ENCODE measurements at regions not wholly inside any gene's neighbourhood (a gene's known extent, or its start where the extent isn't known, plus 50 kb on each side); places are given as distances from the start of the nearest gene placed in this dataset.

DNA sequence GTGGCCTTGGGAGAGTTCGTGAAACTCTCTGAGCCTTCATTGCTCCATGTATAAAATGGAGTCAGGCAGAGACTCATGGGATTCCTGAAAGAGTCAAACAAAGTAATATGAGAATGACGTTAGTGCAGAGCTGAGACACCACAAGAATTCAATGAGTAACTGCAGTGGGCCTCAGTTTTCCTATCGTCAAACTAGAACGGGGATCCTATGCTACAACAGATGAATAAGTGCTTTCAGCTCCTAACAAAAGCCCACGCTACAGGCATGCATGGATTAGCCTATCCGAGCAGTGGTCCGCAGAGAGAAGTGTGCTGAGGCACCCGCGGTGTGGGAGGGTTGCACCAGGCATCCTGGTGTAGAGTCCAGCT lies 124.7 kb downstream of the SYF2 start:
- Histone ChIP-seq H3K36me3 (no peaks in the 10 kb centered on the region), H3K4me1 (no peaks in the 10 kb centered on the region), H3K9me3 (peaks cover 0 to 10% (median 8%) of the 10 kb centered on the region in 4 donors), H3K4me3 (no peak overlapping the region), H3K27ac (replicated peaks in 1 of 4) (no peak overlapping the region), H3K27me3 (peaks cover 0 to 46% (median 0%) of the 10 kb centered on the region in 4 donors)
- no peak for DNase-seq (ENCODE audit: extremely low spot score)
- 81% methylated on average over 9 of the region's 9 CpGs for WGBS
- intact Hi-C loops (cut with DNase I) = no loop called here
- TF ChIP-seq, protein P1, sequence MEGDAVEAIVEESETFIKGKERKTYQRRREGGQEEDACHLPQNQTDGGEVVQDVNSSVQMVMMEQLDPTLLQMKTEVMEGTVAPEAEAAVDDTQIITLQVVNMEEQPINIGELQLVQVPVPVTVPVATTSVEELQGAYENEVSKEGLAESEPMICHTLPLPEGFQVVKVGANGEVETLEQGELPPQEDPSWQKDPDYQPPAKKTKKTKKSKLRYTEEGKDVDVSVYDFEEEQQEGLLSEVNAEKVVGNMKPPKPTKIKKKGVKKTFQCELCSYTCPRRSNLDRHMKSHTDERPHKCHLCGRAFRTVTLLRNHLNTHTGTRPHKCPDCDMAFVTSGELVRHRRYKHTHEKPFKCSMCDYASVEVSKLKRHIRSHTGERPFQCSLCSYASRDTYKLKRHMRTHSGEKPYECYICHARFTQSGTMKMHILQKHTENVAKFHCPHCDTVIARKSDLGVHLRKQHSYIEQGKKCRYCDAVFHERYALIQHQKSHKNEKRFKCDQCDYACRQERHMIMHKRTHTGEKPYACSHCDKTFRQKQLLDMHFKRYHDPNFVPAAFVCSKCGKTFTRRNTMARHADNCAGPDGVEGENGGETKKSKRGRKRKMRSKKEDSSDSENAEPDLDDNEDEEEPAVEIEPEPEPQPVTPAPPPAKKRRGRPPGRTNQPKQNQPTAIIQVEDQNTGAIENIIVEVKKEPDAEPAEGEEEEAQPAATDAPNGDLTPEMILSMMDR (IDR thresholded peaks at IDR 0.05) = no peak
- TF ChIP-seq POLR2A (IDR thresholded peaks at IDR 0.05; ENCODE audit: low read depth) = no peak
- TF ChIP-seq POLR2AphosphoS5 (IDR thresholded peaks at IDR 0.05) = no peak
- TF ChIP-seq EP300 (IDR thresholded peaks at IDR 0.05) = no peak

DNA sequence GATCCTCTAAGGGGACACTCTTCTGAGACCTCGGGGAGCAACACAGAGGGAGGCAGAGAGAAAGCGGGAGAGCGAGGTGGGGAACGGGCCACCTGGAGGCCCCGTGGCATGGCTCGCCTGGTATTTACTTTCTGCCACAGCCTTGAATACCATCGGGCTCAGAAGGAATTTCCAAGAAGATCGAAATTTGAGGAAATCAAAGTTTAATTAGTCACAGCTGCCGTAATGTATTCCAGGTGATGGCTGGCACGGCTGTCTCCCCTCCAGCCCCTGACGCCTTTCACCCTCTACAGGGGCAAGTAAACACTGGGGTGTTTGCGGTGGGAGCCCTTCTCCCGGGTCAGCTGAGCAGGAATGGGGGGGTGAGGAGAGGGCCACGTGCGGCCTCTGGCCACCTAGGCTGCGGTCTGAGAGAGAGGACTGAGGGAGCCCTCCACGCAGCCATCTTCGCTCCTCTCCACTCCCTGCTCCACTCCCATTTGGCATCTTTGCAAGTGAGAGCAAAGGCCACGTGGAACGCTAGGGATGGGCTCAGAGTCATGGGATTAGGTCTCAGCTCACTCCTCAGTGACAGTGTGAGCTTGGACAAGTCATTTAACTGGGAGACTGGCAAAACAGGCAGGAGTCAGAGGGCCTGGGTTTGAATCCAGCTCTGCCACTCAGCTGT lies 125.2 kb downstream of the SYF2 start:
- Histone ChIP-seq H3K36me3 (no peaks in the 10 kb centered on the region), H3K27me3 (peaks cover 0 to 52% (median 0%) of the 10 kb centered on the region in 4 donors), H3K4me3 (no peak overlapping the region), H3K4me1 (no peaks in the 10 kb centered on the region), H3K27ac (replicated peaks in 1 of 4) (no peak overlapping the region), H3K9me3 (peaks cover 0 to 10% (median 8%) of the 10 kb centered on the region in 4 donors)
- intact Hi-C loops (cut with DNase I) = no loop called here
- 65% methylated on average over 18 of the region's 20 CpGs for WGBS
- no peak for DNase-seq (ENCODE audit: extremely low spot score)
- TF ChIP-seq POLR2AphosphoS5 (IDR thresholded peaks at IDR 0.05) (no peak), POLR2A (IDR thresholded peaks at IDR 0.05; ENCODE audit: low read depth) (no peak), EP300 (IDR thresholded peaks at IDR 0.05) (no peak)
- TF ChIP-seq, protein P1 (IDR thresholded peaks at IDR 0.05) = no peak

DNA sequence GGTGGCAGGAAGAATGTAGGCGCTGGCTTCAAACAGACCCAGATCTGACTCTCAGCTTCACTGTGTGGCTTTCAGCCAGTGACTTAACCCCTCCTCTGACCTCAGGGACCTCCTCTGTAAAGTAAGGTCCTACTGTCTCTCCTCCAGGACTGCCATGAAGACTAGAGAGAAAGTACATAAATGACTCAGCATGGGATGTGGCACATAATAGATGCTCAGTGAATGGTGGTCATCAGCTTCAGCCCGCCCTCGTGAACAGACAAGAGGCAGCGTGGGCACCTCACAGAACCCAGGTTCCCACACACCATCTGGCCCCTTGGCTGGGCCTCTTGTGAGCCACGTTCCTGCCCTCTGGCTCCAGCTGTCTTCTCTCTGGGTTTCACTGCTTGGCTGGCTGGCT lies 126.0 kb downstream of the SYF2 start:
- no peak overlapping the region for H3K27ac ChIP-seq (replicated peaks in 1 of 4)
- TF ChIP-seq POLR2AphosphoS5 (IDR thresholded peaks at IDR 0.05) (no peak), POLR2A (IDR thresholded peaks at IDR 0.05; ENCODE audit: low read depth) (no peak), EP300 (IDR thresholded peaks at IDR 0.05) (no peak)
- TF ChIP-seq, protein P1 (IDR thresholded peaks at IDR 0.05) = no peak
- DNase-seq (ENCODE audit: extremely low spot score) = no peak
- H3K4me3 ChIP-seq = no peak overlapping the region
- peaks cover 0 to 55% (median 0%) of the 10 kb centered on the region in 4 donors for H3K27me3 ChIP-seq
- H3K36me3 ChIP-seq = no peaks in the 10 kb centered on the region
- no peaks in the 10 kb centered on the region for H3K4me1 ChIP-seq
- peaks cover 0 to 10% (median 8%) of the 10 kb centered on the region in 4 donors for H3K9me3 ChIP-seq
- intact Hi-C loops (cut with DNase I) = no loop called here
- 94% methylated on average over 4 of the region's 5 CpGs for WGBS

DNA sequence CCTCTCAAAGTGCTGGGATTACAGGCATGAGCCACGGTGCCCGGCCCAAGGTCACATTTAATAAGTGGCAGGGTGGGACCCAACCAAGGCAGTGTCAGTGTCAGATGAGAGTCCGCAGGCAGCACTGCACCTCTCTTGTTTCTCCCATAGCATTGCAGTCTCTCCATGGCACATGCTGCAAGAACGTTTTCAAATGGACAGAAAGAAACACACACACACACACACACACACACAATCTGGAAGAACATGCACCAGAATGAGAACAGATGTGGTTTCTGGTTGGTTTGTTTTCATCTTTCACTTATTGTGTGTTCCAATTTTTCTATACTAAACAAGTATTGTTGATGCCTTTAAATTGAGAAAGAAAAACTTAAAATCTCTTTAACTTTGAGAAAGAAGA lies 126.5 kb downstream of the SYF2 start:
- no peak overlapping the region for H3K27ac ChIP-seq (replicated peaks in 1 of 4)
- H3K9me3 ChIP-seq = peaks cover 0 to 10% (median 8%) of the 10 kb centered on the region in 4 donors
- peaks cover 0 to 55% (median 0%) of the 10 kb centered on the region in 4 donors for H3K27me3 ChIP-seq
- H3K4me3 ChIP-seq = no peak overlapping the region
- DNase-seq (ENCODE audit: extremely low spot score) = no peak
- intact Hi-C loops (cut with DNase I) = no loop called here
- TF ChIP-seq POLR2A (IDR thresholded peaks at IDR 0.05; ENCODE audit: low read depth) (no peak), EP300 (IDR thresholded peaks at IDR 0.05) (no peak), POLR2AphosphoS5 (IDR thresholded peaks at IDR 0.05) (no peak)
- TF ChIP-seq, protein P1 (IDR thresholded peaks at IDR 0.05) = no peak
- no peaks in the 10 kb centered on the region for H3K36me3 ChIP-seq
- 76% methylated on average over 4 of the region's 4 CpGs for WGBS
- H3K4me1 ChIP-seq = no peaks in the 10 kb centered on the region
